ENCODE measurements at regions not wholly inside any gene's neighbourhood (a gene's known extent, or its start where the extent isn't known, plus 50 kb on each side); places are given as distances from the start of the nearest gene placed in this dataset.

- DNase-seq: no peak
These were observed 104.0 kb downstream of the CYRIA start for GRCh38 chr2:16561676-16562075.

GRCh38 chr2:16561251-16561650, 104.4 kb downstream of the CYRIA start:
- DNase-seq: no peak

GRCh38 chr2:16559278-16560067, 106.2 kb downstream of the CYRIA start:
- no peak for DNase-seq

- DNase-seq: no peak
These were observed 111.5 kb downstream of the CYRIA start for GRCh38 chr2:16554060-16554583.

GRCh38 chr2:16553226-16553625, 112.4 kb downstream of the CYRIA start:
- DNase-seq: peak; percentile 3 to 10

GRCh38 chr2:16552202-16552601, 113.4 kb downstream of the CYRIA start:
- no peak for DNase-seq

GRCh38 chr2:16548036-16548435, 117.6 kb downstream of the CYRIA start:
- no peak for DNase-seq

- no peak for DNase-seq
These were observed 119.4 kb downstream of the CYRIA start for GRCh38 chr2:16546128-16546754.

- no peak for DNase-seq
These were observed 126.9 kb downstream of the CYRIA start for GRCh38 chr2:16538707-16539106.

GRCh38 chr2:16537347-16537746, 128.3 kb downstream of the CYRIA start:
- no peak for DNase-seq

- DNase-seq: no peak
These were observed 139.4 kb downstream of the CYRIA start for GRCh38 chr2:16526193-16526592.

GRCh38 chr2:16525265-16525887, 140.3 kb downstream of the CYRIA start:
- peak; percentile 8 to 34 for DNase-seq

GRCh38 chr2:16523711-16524110, 141.9 kb downstream of the CYRIA start:
- DNase-seq: no peak

- DNase-seq: no peak
These were observed 143.4 kb downstream of the CYRIA start for GRCh38 chr2:16522031-16522831.

- DNase-seq: no peak
These were observed 144.7 kb downstream of the CYRIA start for GRCh38 chr2:16520891-16521290.

- no peak for DNase-seq
These were observed 149.9 kb downstream of the CYRIA start for GRCh38 chr2:16515696-16516095.

- no peak for DNase-seq
These were observed 152.0 kb downstream of the CYRIA start for GRCh38 chr2:16513626-16514025.

- no peak for DNase-seq
These were observed 154.6 kb downstream of the CYRIA start for GRCh38 chr2:16511041-16511440.

- DNase-seq: no peak
These were observed 156.6 kb downstream of the CYRIA start for GRCh38 chr2:16509042-16509441.

GRCh38 chr2:16508490-16508851, 157.2 kb downstream of the CYRIA start:
- no peak for DNase-seq

- peak in 1 of 2 experiments; percentile 14 for DNase-seq
These were observed 157.8 kb downstream of the CYRIA start for GRCh38 chr2:16507655-16508489.

- DNase-seq: no peak
These were observed 159.3 kb downstream of the CYRIA start for GRCh38 chr2:16506366-16506765.

Data from activated CD4-positive, alpha-beta T cell treated with anti-CD3 and anti-CD28 coated beads, Interleukin-2, amount 50 U/mL, for 48 hours (primary cell).